OCI-LY1 (cell line): ENCODE measurements at regions not wholly inside any gene's neighbourhood (a gene's known extent, or its start where the extent isn't known, plus 50 kb on each side); places are given as distances from the start of the nearest gene placed in this dataset.

Experiments used
- H2AFZ ChIP-seq: fragments of 200-600 bp; sonication (generic), shearing (Covaris generic); 2 replicates; pipeline ENCODE4 v1.6.0; 2014; ENCODE audit warnings: antibody characterized with exemption, mild to moderate bottlenecking, low read length
- H3F3A ChIP-seq: fragments of 200-600 bp; sonication (generic), shearing (Covaris generic); 2 replicates; pipeline ENCODE4 v1.6.0; 2014; ENCODE audit warnings: mild to moderate bottlenecking, antibody characterized with exemption, low read length, moderate library complexity; ENCODE audit not compliant: insufficient read depth
- H3K27ac ChIP-seq: fragments of 200-600 bp; sonication (generic); 2 replicates; pipeline ENCODE4 v1.5.1; 2014; ENCODE audit warnings: low read length, mixed run types, mild to moderate bottlenecking, low read depth; ENCODE audit not compliant: poor library complexity, severe bottlenecking
- H3K27me3 ChIP-seq: fragments of 200-600 bp; sonication (generic); 2 replicates; pipeline ENCODE4 v1.6.0; 2014; ENCODE audit warnings: antibody characterized with exemption, mild to moderate bottlenecking, low read length, moderate library complexity; ENCODE audit not compliant: insufficient read depth
- H3K36me3 ChIP-seq: fragments of 200-600 bp; sonication (generic); 2 replicates; pipeline ENCODE4 v1.6.1; 2014; ENCODE audit warnings: mild to moderate bottlenecking, antibody characterized with exemption, low read length, moderate library complexity, mixed read lengths; ENCODE audit not compliant: insufficient read depth
- H3K4me1 ChIP-seq: fragments of 200-600 bp; sonication (generic); 2 replicates; pipeline ENCODE4 v1.5.1; 2014; ENCODE audit warnings: mild to moderate bottlenecking, low read length, moderate library complexity; ENCODE audit not compliant: insufficient read depth, severe bottlenecking
- H3K4me2 ChIP-seq: fragments of 200-600 bp; sonication (generic), shearing (Covaris generic); 2 replicates; pipeline ENCODE4 v1.6.1; 2014; ENCODE audit warnings: low read length
- H3K4me3 ChIP-seq: fragments of 200-600 bp; sonication (generic); 2 replicates; pipeline ENCODE4 v1.5.1; 2014; ENCODE audit warnings: low read length, low read depth, mild to moderate bottlenecking, mixed read lengths; ENCODE audit not compliant: poor library complexity, severe bottlenecking
- H3K79me2 ChIP-seq: fragments of 200-600 bp; shearing (Covaris generic); 2 replicates; pipeline ENCODE4 v1.6.1; 2016; ENCODE audit warnings: mixed run types, low read length, mixed read lengths; ENCODE audit not compliant: insufficient read depth
- H3K9ac ChIP-seq: fragments of 200-600 bp; sonication (generic), shearing (Covaris generic); 2 replicates; pipeline ENCODE4 v1.6.1; 2014; ENCODE audit warnings: mild to moderate bottlenecking, low read length, mixed read lengths
- H3K9me2 ChIP-seq: fragments of 200-600 bp; sonication (generic), shearing (Covaris generic); 2 replicates; pipeline ENCODE4 v1.6.1; 2014; ENCODE audit warnings: low read depth, mild to moderate bottlenecking, low read length, mixed read lengths
- H3K9me3 ChIP-seq: fragments of 200-600 bp; shearing (Covaris generic); 2 replicates; pipeline ENCODE4 v1.6.1; 2014; ENCODE audit warnings: low read length, mixed read lengths
- H4K20me1 ChIP-seq: fragments of 200-600 bp; sonication (generic), shearing (Covaris generic); 2 replicates; pipeline ENCODE4 v1.6.0; 2016; ENCODE audit warnings: mild to moderate bottlenecking, low read length; ENCODE audit not compliant: insufficient read depth
- EZH2 ChIP-seq: fragments of 200-600 bp; sonication (generic), shearing (Covaris generic); IDR thresholded peaks from 2 replicates; pipeline ENCODE4 v1.8.0; 2017; ENCODE audit warnings: borderline replicate concordance, mixed run types, mild to moderate bottlenecking, antibody characterized with exemption, low read length, moderate library complexity, mixed read lengths
- TF ChIP-seq, protein P1 (sequence below): fragments of 200-600 bp; sonication (generic), shearing (Covaris generic); IDR thresholded peaks from 2 replicates; pipeline ENCODE4 v1.5.1; 2017; ENCODE audit warnings: mild to moderate bottlenecking, antibody characterized with exemption, low read length, moderate library complexity, mixed read lengths

DNA sequence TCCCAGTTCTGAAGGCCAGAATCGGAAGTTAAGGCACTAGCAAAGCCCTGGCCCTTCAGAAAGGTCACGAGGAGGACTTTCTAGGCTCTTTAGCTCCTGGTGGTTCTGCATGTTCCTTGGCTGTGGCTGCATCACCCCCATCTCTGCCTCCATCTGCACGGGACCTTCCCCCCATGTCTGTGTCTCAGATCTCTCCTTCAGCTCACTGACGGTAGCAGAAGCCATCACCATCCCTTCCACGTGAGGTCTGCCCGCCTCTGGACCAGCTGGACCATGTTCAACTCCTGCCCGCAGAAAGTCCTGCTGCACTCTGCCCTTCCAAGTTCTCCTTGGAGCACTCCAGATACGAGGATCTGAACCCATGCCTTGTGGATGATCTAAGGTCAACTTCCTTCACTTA lies 242.9 kb upstream of the IRX1 start:
- no peaks in the 10 kb centered on the region for H3K9me2 ChIP-seq
- H3K9me3 ChIP-seq = no peaks in the 10 kb centered on the region
- H3K4me2 ChIP-seq = no peak overlapping the region
- H4K20me1 ChIP-seq = no peaks in the 10 kb centered on the region
- TF ChIP-seq EZH2 = no peak
- TF ChIP-seq, protein P1, sequence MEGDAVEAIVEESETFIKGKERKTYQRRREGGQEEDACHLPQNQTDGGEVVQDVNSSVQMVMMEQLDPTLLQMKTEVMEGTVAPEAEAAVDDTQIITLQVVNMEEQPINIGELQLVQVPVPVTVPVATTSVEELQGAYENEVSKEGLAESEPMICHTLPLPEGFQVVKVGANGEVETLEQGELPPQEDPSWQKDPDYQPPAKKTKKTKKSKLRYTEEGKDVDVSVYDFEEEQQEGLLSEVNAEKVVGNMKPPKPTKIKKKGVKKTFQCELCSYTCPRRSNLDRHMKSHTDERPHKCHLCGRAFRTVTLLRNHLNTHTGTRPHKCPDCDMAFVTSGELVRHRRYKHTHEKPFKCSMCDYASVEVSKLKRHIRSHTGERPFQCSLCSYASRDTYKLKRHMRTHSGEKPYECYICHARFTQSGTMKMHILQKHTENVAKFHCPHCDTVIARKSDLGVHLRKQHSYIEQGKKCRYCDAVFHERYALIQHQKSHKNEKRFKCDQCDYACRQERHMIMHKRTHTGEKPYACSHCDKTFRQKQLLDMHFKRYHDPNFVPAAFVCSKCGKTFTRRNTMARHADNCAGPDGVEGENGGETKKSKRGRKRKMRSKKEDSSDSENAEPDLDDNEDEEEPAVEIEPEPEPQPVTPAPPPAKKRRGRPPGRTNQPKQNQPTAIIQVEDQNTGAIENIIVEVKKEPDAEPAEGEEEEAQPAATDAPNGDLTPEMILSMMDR = no peak
- H3K79me2 ChIP-seq = no peaks in the 10 kb centered on the region
- H3K27ac ChIP-seq = no peak overlapping the region
- H3F3A ChIP-seq = no peaks in the 10 kb centered on the region
- H2AFZ ChIP-seq = no peak overlapping the region
- no peaks in the 10 kb centered on the region for H3K27me3 ChIP-seq
- H3K9ac ChIP-seq = no peak overlapping the region
- H3K36me3 ChIP-seq = no peaks in the 10 kb centered on the region
- no peaks in the 10 kb centered on the region for H3K4me1 ChIP-seq
- H3K4me3 ChIP-seq = no peak overlapping the region

DNA sequence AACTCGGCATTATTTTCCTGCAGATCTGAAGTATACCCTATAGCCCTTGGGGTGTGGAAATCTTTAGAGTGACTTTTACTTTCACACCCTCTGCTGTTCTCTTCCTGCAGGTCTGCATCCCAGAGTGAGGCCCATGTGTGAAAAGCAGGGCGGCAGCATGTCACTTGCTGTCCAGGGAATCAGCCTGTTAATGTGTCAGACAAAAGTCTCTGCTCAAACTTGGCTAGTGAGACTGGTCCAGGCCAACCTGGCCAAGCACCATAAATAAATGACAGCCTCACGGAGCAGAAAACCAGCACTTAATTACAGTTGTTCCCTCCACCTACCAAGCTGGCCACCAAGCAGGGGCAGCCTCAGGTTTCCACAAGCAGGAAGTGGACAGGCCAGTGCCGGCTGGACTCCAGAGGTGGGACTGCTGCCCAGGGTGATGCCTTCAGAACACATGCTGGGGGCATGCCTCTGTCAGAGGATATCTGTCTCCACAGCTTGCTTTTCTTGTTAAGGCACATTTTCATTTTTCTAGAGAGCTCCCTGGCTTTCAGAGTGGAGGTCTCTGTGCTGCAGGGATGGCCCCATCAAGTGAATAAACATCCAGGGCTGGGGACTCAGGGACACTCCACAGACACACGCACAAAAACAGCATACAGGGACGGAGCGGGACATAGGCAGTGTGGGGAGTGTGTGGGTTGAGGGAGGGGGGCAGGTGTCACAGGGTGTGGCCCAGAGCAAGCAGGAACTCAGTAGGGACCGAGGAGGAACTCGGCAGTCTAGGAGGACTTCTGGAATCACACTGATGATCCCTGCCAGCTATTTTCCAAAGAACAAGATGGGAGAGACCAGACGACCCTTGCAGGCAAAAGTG lies 243.8 kb upstream of the IRX1 start:
- H3K79me2 ChIP-seq = no peaks in the 10 kb centered on the region
- H3F3A ChIP-seq = no peaks in the 10 kb centered on the region
- no peaks in the 10 kb centered on the region for H3K9me2 ChIP-seq
- H2AFZ ChIP-seq = no peak overlapping the region
- TF ChIP-seq, protein P1 = no peak
- TF ChIP-seq EZH2 = no peak
- H3K27ac ChIP-seq = no peak overlapping the region
- no peaks in the 10 kb centered on the region for H4K20me1 ChIP-seq
- no peak overlapping the region for H3K4me2 ChIP-seq
- H3K9me3 ChIP-seq = no peaks in the 10 kb centered on the region
- H3K9ac ChIP-seq = no peak overlapping the region
- no peaks in the 10 kb centered on the region for H3K36me3 ChIP-seq
- no peak overlapping the region for H3K4me3 ChIP-seq
- no peaks in the 10 kb centered on the region for H3K27me3 ChIP-seq
- H3K4me1 ChIP-seq = no peaks in the 10 kb centered on the region

DNA sequence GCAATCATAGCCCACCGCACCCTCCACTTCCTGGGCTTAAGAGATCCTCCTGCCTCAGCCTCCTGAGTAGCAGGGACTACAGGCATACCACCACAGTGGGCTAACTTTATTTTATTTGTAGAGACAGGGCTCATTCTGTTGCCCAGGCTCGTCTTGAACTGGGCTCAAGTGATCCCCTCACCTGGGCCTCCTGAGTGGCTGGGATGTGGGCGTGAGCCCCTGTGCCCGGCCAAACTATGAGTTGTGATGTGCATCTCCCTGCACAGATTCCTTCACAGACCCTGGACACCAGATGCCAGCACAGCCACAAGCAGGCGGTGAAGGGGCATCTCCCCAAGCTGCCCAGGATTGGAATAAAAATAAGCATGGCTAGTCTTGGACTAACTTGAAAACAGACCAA lies 244.9 kb upstream of the IRX1 start:
- Histone ChIP-seq H3K9me3 (no peaks in the 10 kb centered on the region), H3F3A (no peaks in the 10 kb centered on the region), H3K4me3 (no peak overlapping the region), H3K79me2 (no peaks in the 10 kb centered on the region), H3K9me2 (no peaks in the 10 kb centered on the region), H3K27me3 (no peaks in the 10 kb centered on the region), H3K4me2 (no peak overlapping the region), H3K27ac (no peak overlapping the region), H3K9ac (no peak overlapping the region), H2AFZ (no peak overlapping the region), H4K20me1 (no peaks in the 10 kb centered on the region), H3K36me3 (no peaks in the 10 kb centered on the region), H3K4me1 (no peaks in the 10 kb centered on the region)
- no peak for TF ChIP-seq EZH2
- TF ChIP-seq, protein P1 = no peak
